ENCODE measurements at regions not wholly inside any gene's neighbourhood (a gene's known extent, or its start where the extent isn't known, plus 50 kb on each side); places are given as distances from the start of the nearest gene placed in this dataset.

DNA sequence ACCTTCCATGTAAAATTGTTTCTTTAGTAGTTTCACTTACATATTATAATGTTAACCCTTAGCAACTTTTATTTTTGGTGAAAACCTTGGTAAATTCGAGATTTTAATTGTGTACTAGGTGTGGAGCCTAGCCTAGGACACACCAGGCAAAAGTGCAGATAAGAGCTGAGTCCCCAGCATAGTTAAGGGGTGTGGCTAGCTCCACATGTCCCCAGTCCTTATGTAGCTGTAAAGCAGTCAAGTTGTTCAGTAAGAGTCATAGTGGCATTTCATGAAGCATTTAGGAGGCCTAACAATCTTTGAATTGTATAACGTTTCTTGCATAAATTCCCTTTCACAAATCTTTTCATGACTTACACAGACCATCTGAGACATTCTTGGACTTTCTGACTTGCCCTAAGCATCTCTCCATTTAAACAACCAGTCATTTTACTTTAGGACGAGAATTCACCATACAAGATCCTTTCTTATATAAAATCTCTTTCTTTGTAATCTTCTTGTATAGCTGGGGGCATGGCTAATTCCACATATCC, 53.8 kb upstream of the INHBA start:
- Histone ChIP-seq H3K9me3 (ENCODE audit: control insufficient read depth in 4 of 4, low read length in 3 of 4) (no peaks in the 10 kb centered on the region), H3K4me3 (ENCODE audit: low read depth in 1 of 3, low read length in 3 of 3) (no peak overlapping the region), H3K27me3 (ENCODE audit: control insufficient read depth in 4 of 4, insufficient read depth in 4 of 4, low read length in 3 of 4) (no peaks in the 10 kb centered on the region), H3K27ac (ENCODE audit: low read depth in 1 of 2, low read length in 2 of 2) (no peak overlapping the region), H3K4me1 (ENCODE audit: control insufficient read depth in 4 of 4, insufficient read depth in 4 of 4, low read length in 3 of 4) (no peaks in the 10 kb centered on the region), H3K9ac (ENCODE audit: low read depth in 1 of 2, low read length in 2 of 2) (no peak overlapping the region), H3K36me3 (ENCODE audit: control insufficient read depth in 4 of 4, insufficient read depth in 3 of 4, low read depth in 1 of 4, low read length in 3 of 4) (no peaks in the 10 kb centered on the region)
- no peak for DNase-seq (ENCODE audit: low spot score)
- TF ChIP-seq RXRA (IDR thresholded peaks at IDR 0.05) (no peak), RAD21 (IDR thresholded peaks at IDR 0.05) (no peak), TAF1 (conservative IDR thresholded peaks at IDR 0.05) (no peak), NR2F2 (IDR thresholded peaks at IDR 0.05) (no peak), GABPA (IDR thresholded peaks at IDR 0.05 in 1 of 2, conservative IDR thresholded peaks at IDR 0.05 in 1 of 2) (no peak), FOXA2 (IDR thresholded peaks at IDR 0.05) (no peak), EGR1 (IDR thresholded peaks at IDR 0.05; ENCODE audit: low read depth in 2 of 2) (no peak), HNF4G (IDR thresholded peaks at IDR 0.05) (no peak), JUND (IDR thresholded peaks at IDR 0.05) (no peak), SP1 (IDR thresholded peaks at IDR 0.05) (no peak), FOXA1 (IDR thresholded peaks at IDR 0.05) (no peak), YY1 (IDR thresholded peaks at IDR 0.05) (no peak)
- TF ChIP-seq, protein P1, sequence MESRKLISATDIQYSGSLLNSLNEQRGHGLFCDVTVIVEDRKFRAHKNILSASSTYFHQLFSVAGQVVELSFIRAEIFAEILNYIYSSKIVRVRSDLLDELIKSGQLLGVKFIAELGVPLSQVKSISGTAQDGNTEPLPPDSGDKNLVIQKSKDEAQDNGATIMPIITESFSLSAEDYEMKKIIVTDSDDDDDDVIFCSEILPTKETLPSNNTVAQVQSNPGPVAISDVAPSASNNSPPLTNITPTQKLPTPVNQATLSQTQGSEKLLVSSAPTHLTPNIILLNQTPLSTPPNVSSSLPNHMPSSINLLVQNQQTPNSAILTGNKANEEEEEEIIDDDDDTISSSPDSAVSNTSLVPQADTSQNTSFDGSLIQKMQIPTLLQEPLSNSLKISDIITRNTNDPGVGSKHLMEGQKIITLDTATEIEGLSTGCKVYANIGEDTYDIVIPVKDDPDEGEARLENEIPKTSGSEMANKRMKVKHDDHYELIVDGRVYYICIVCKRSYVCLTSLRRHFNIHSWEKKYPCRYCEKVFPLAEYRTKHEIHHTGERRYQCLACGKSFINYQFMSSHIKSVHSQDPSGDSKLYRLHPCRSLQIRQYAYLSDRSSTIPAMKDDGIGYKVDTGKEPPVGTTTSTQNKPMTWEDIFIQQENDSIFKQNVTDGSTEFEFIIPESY (IDR thresholded peaks at IDR 0.05), result no peak
- TF ChIP-seq, protein P2, sequence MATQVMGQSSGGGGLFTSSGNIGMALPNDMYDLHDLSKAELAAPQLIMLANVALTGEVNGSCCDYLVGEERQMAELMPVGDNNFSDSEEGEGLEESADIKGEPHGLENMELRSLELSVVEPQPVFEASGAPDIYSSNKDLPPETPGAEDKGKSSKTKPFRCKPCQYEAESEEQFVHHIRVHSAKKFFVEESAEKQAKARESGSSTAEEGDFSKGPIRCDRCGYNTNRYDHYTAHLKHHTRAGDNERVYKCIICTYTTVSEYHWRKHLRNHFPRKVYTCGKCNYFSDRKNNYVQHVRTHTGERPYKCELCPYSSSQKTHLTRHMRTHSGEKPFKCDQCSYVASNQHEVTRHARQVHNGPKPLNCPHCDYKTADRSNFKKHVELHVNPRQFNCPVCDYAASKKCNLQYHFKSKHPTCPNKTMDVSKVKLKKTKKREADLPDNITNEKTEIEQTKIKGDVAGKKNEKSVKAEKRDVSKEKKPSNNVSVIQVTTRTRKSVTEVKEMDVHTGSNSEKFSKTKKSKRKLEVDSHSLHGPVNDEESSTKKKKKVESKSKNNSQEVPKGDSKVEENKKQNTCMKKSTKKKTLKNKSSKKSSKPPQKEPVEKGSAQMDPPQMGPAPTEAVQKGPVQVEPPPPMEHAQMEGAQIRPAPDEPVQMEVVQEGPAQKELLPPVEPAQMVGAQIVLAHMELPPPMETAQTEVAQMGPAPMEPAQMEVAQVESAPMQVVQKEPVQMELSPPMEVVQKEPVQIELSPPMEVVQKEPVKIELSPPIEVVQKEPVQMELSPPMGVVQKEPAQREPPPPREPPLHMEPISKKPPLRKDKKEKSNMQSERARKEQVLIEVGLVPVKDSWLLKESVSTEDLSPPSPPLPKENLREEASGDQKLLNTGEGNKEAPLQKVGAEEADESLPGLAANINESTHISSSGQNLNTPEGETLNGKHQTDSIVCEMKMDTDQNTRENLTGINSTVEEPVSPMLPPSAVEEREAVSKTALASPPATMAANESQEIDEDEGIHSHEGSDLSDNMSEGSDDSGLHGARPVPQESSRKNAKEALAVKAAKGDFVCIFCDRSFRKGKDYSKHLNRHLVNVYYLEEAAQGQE (IDR thresholded peaks at IDR 0.05), result no peak
- TF ChIP-seq, protein P3, sequence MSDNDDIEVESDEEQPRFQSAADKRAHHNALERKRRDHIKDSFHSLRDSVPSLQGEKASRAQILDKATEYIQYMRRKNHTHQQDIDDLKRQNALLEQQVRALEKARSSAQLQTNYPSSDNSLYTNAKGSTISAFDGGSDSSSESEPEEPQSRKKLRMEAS (IDR thresholded peaks at IDR 0.05), result no peak
- TF ChIP-seq, protein P4, sequence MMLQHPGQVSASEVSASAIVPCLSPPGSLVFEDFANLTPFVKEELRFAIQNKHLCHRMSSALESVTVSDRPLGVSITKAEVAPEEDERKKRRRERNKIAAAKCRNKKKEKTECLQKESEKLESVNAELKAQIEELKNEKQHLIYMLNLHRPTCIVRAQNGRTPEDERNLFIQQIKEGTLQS (IDR thresholded peaks at IDR 0.05), result no peak
- 65% methylated on average over 3 of the region's 3 CpGs for WGBS

DNA sequence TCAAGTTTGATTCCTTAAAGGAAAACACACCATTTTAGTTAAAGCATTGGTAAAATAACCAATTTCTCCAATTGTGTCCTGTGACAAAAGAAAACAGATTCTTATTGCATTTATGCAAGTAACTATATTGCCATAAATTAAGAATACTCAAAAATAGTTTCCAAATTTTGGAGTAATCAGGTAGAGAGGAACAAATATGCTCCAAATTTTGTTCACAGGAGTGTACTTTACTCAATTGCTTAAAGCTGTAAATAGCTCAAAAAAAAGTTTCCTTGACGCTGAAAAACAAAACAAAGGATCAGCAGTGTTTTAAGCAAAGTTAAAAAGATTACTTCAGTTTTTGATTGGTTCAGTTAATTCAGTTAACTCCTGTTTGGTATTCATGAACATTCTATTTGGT, 52.2 kb upstream of the INHBA start:
- Histone ChIP-seq H3K4me1 (ENCODE audit: control insufficient read depth in 4 of 4, insufficient read depth in 4 of 4, low read length in 3 of 4) (no peaks in the 10 kb centered on the region), H3K4me3 (ENCODE audit: low read depth in 1 of 3, low read length in 3 of 3) (no peak overlapping the region), H3K9me3 (ENCODE audit: control insufficient read depth in 4 of 4, low read length in 3 of 4) (no peaks in the 10 kb centered on the region), H3K27ac (ENCODE audit: low read depth in 1 of 2, low read length in 2 of 2) (no peak overlapping the region), H3K27me3 (ENCODE audit: control insufficient read depth in 4 of 4, insufficient read depth in 4 of 4, low read length in 3 of 4) (no peaks in the 10 kb centered on the region), H3K36me3 (ENCODE audit: control insufficient read depth in 4 of 4, insufficient read depth in 3 of 4, low read depth in 1 of 4, low read length in 3 of 4) (no peaks in the 10 kb centered on the region), H3K9ac (ENCODE audit: low read depth in 1 of 2, low read length in 2 of 2) (no peak overlapping the region)
- no peak for TF ChIP-seq FOXA2 (IDR thresholded peaks at IDR 0.05)
- whole genome bisulfite sequencing, result 76% methylated on average over 1 of the region's 1 CpG
- DNase-seq (ENCODE audit: low spot score), result no peak
